GM18498 (cell line): ENCODE measurements at regions not wholly inside any gene's neighbourhood (a gene's known extent, or its start where the extent isn't known, plus 50 kb on each side); places are given as distances from the start of the nearest gene placed in this dataset.
A peak's percentile ranks its signal among the peaks of the same experiment; 100 is the strongest.
"Not testable (repeated sequence)": the region's sequence is repeated elsewhere in the genome, so short reads cannot be mapped to it uniquely, and the experiment has no call there.

Source experiments
- ATAC-seq: cut with Tn5 transposase; IDR thresholded peaks from one replicate; pipeline ENCODE4 v1.9.1; 2021; ENCODE audit warnings: mild to moderate bottlenecking, moderate library complexity; ENCODE audit not compliant: unreplicated experiment

DNA sequence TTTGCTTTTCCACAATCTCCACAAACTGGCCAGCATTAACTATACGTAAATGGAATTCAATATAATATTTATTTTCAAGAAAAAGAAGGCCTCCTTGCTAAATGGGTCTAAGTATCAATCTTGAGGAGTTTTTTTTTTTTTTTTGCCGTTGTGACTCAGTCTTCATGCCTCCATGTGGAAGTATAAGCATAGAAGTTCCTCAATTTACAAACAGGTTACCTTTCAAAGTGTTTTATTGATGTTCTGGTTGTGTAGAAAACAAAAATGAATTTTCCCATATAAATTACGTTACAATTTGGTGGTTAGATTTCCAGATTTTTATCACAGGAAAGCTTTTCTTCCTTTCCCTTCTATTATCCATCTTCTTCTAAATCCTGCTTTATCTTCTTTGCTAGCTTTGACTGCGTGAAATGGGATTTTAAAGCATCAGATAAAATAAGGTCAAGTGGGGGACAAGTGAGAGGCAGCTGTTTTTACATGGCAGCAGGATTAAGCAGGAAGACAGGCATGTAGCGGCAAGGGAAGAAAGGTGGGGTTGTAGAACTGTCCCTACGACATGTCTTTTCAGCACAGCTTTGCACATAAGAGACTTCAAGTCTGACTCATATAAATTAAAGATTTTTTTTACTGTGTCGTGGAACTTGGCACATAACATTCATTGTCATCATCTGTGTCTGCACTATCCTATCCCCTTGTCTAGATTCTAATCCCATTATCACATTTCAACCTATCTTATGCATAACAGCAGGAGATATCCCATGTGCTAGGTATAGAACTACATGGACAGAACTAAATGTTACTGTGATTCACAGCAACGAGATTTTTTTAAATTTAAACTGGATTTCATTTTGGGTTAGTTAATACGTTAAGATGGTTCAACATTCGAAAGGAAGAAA, 135.3 kb upstream of the FAM3C start:
- ATAC-seq, result no peak

DNA sequence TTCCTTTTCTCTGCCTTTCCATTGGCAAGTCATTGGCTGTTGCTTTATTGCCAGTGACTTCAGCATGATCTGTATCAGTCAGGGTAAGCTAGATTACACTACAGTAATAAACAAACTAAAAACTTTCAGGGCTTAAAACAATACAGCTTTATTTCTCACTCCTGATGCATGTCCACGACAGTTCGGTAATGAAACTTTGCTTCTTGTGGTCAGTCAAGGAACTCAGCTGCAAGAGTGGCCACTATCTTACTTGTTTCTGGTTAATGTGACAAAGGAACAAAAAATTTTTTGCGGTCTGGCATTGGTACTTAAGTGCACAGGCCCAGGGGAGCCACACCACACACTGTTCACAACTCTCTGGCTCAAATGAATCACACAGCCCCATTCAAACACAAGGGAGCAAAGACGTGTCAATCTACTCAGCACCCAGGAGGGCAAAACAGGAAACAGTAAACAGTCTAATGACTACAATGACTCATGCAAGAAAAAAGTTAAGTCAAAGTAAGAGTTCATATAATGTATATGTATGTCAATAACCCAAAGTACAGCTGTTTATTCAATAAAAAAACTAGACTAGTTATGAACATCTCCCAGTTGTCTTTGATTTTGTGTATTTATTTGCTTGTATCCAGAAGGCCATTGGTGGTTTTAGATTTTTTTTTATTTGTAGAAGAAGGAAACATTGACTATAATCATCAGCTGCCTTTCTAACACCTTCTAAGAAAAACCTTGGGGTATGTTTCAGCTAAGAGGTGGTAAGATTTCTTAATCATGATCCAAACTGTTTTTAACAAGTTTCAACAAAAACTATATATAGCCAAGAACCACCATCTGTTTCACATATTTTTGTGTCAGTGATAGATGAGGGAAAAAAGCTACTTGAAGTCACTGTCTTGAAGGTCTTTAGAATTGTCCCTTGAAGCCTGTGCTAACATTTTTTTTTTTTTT, 134.4 kb upstream of the FAM3C start:
- ATAC-seq, result peak; percentile 99

DNA sequence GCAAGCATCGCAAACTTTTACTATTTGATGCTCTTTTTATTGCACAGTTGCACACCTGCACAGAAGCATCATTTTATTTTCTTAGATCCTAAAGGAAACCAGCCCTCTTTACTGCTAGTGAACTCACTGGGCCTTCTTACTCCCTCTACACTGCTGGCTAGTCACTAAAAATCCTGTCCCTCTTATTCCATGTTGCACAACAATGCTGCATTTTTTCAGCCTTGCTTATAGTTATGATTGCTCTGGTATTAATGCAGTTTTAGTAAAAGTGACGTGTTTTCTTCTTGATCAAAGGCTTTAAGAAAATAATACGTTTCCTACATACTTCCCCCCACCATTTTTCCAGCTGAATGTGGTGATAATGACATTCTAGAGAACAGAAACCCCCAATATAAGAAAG, 132.9 kb upstream of the FAM3C start:
- ATAC-seq, result no peak

DNA sequence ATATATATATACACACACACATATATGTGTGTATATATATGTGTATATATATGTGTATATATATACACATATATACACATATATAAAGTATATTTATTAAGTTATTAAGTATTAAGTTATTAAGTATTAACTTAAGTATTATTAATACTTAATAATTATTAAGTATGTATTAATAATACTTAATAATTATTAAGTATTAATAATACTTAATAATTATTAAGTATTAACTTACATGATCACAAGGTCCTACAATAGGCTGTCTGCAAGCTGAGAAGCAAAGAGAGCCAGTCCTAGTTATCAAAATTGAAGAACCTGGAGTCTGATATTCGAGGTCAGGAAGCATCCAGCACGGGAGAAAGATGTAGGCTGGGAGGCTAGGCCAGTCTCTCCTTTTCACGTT, 130.1 kb upstream of the FAM3C start:
- ATAC-seq, result not testable (repeated sequence)

DNA sequence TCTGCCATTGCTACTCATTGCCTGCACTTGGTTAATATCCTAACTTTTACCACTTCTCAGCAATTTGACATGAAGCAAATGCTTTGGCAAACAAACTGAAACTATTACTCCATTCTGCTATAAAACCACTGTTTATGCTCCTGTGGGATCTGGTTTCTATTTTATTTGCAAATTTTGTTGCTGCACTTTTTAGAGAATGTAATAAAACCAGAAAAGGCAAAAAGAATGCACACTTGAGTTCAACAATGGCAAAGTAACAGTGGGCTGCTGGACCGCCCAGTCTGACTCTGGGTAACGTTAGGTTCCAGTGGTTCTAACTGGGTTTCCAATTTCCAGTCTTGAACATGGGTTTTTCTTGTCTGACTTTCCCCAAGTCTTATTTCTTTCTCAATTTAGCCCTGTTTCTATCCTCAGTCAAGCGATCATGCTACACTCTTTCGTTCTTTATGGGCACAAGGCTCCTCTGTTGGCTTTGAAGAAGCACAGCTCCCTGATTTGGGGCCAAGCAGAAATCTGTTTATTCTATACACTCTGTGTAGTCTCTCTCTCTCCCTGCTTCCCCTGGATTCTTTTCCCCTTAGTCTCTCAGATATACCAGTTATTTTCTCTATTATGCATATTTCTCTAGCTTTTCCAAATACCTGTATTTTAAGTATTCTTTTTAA, 129.2 kb upstream of the FAM3C start:
- no peak for ATAC-seq

DNA sequence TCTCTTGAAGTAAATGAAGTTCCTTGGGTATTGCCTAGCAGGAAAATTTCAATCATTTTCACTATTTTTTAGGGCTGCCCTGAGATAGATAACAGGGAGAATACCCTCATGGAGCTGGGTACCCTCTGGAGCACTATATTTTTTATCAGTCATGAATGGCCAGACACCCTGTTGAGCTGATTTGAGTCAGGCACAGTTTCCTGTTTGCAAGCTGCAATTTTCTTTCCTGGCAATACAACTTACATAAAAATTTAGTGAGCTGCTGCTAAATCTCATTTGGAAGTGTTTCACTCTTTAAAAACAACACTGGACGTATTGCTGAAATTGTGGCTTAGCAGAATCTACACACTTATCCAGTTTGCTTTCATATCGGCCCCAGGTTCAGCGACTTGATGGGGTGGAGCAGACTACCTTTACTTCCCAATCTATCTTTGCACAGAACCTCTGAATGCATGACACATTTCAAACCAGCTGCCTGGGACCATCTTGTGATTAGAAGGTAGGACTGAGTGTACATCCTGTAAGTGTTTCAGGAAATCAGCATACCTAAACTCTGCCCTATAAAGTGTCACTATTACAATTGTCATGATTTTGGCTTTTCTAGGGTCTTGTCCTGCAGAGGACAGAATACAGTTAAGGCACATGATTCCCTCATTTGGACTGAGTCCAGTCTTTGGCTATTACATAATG, 125.7 kb upstream of the FAM3C start:
- no peak for ATAC-seq

DNA sequence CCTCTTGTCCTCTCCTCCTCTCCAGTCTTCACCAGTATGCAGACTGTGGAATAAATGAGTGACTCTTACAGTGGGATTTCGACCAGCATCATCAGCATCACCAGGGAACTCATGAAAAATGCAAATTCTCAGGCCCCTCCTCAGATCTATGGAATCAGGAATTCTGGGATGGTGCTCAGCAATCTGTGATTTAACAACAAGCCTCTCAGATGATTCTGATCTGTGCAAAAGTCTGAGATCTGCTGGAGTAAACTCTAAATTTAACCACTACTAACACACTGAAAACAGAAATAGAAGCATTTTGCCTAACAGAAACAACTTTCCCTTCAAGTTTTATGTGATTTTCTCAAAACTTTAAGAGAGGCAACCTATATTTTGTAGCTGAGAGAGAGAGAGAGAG, 124.8 kb upstream of the FAM3C start:
- no peak for ATAC-seq

DNA sequence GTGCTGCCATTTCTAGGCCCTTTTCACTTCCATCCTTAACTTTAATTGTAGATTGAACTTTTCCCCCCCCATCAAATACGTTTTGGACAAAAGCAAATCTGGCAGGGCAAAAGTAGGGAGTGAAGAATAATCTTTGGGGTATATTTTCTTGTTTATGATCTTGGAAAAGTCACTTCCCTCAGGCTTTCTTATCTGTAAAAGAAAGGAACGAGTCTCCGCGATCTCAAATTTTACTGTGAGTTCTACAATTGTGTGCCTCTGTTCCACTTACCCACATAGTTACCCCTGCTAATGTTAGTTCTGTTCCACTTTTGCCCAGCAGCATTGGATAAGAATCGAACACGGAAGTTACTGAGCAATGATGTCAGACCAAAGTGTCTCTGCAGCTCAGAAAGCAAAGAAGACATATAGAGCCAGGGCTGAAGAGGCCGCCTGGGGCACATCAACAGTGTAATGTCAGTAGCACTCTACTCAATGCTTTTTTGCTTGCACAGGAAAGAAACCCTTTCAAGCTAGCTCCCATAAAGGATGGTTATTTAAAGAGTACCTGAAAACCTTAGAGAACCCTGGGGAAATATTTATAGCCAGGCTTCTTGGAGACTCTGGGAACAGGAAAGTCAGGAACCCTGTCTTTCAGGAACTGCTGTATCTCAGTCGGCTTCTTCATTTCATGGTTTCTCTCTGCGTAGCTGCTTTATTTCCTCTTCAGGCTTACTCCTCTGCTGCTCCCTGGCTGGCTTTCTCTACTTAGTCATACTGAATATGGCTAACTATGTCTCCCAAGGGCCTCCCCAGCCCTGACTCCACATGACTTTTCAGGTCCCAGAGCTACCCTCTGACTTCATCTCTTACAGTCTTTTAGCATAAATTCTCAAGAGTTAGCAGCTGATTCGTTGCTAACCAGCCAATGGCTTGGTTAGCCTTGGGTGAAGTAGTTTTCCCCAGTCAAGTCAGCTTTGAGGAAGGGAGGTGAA, 123.7 kb upstream of the FAM3C start:
- ATAC-seq, result peak; percentile 85

DNA sequence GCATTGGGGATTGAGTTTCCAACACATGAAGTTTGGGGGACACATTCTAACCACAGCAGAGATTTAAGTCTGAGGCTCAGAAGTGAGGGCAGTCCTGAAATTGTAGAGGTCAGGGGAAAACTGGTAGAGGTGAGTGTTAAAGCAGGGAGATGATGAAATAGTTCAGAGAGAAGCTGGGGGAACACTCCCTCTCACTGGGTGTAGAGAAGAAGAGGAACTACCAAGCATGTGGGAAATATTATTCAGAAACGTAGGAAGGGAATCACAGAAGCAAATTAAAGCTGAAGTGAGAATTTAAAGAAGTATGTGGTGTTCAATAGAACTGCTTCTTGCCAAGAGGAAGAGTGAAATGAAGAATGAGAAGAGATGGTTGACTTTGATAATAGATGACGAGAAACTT, 121.5 kb upstream of the FAM3C start:
- no peak for ATAC-seq

DNA sequence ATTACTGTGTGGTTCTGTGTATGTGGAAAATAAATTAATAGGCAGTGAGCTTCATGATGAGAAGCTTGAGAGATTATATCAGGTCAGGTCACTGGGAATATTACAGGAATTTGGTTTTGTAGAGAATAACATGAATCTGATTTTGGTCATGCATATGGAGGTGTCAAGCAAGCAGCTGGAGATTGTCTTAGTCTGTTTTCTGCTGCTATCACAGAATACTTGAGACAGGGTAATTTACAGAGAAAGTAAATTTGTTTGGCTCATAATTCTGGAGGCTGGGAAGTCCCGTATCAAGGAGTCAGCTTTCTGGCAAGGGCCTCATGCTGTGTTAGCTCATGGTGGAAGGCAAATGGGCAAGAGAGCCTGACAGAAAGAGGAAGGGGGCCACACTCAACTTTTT, 120.7 kb upstream of the FAM3C start:
- ATAC-seq, result no peak

DNA sequence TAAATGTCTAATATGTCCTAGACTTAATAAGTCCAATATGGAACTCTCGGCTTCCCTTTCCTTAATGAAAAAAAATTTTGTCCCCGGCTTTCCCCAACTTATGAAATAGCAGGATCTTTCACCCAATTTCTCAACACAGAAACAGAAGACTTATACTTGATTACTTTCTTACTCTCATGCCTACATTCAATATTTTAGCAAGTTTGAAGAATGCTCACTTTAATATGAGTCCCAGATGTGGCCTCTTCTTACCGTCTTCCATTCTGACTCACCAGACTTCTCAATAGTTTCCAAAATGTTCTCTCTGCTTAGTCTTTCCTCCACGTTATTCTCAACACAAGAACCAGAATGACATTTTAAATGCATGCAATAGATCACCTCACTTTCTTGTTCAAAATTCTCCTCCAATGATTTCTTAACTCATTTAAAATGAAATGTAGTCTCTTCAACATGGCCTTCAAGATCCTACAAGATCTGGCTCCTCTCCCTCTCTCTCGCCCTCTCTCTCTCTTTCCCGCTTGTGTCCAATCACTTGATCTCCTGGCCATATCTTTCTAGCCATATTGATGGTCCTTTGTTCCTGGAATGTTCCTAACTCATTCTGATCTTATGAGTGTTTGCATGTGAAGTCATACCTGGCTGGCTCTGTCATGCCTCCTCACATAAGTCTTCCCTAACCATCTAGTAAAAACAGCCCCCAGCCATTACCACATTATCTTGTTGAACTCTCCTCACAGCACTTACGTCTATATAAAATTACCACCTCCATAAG, 119.7 kb upstream of the FAM3C start:
- no peak for ATAC-seq

DNA sequence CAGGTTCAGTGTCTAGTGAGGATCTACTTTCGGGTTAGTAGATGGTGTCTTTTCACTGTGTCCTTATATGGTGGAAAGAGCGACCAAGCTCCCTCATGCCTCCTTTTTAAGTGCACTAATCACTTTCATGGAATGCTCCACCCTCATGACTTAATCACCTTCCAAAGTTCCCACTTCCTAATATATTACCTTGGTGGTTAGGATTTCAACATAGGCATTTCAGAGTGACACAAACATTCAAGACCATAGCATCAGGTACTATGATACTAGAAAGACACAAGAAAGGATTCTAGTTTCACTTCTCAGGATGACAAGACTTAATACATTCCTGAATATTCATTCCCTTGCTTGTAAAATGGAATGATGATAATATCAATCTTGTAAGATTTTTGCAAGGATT, 119.1 kb upstream of the FAM3C start:
- no peak for ATAC-seq

DNA sequence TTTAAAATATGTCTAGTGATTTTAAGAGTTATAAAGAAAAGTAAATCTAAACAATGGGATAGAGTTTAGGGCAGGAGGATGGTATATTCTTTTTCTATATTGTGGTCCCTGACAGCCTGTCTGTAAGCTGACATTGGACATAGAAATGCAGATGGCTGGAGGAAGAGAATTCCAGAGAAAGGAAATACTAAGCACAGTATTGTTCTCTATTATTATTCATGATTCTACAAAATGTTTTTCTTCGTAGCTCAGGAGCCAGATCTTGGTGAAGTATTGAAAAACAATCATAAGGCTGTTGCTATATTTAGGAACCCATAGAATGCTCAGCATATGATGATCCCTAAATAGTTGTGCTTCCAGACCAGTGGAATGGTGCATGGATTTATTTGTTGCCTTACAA, 117.0 kb upstream of the FAM3C start:
- ATAC-seq, result no peak

DNA sequence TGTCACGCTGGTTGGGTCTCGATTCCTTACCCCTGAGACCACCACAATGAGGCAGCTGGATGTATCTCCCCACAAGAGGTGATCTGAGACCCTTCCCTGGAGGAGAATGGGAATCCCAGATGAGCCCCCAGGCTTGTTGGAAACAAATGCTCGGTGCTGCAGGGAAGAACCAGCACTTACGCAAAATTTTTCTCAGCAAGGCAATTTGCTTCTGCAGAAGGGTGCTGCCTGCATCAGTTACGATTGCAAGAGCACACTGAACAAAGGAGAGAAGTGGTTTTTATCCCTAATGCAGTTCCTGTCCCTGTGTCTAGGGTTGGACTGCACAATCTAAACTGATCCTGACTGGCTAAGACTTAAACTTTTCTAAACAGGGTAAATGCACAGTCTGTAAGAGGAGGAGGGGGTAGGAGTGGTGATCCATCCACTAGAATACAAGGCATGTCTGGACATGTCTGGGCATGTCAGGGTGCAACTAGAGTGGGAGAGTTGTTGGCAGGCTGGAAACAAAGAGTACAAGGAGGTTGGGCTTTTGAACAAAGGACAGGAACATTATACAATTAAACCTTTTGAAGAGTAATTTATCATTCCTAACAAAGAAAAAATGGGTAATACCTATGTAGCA, 114.9 kb upstream of the FAM3C start:
- no peak for ATAC-seq

DNA sequence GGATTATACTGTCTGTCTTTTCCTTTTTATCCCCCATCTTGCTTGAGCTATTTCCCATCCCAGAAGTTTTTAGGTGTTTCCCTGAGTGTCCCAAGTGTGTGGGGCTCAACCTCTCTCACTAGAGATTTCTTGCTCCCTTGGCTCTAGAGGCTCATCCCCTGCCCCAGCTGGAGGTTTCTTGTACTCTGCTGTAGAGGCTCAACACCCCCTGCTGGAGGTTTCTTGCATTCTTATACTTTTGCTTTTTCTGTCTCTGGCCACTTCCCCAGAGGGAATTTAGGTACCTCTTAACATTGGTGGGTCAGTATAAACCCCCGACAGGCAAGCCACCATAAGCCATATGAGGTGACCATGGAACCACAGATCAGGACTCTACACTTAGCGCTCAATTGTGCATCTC, 114.2 kb upstream of the FAM3C start:
- no peak for ATAC-seq

DNA sequence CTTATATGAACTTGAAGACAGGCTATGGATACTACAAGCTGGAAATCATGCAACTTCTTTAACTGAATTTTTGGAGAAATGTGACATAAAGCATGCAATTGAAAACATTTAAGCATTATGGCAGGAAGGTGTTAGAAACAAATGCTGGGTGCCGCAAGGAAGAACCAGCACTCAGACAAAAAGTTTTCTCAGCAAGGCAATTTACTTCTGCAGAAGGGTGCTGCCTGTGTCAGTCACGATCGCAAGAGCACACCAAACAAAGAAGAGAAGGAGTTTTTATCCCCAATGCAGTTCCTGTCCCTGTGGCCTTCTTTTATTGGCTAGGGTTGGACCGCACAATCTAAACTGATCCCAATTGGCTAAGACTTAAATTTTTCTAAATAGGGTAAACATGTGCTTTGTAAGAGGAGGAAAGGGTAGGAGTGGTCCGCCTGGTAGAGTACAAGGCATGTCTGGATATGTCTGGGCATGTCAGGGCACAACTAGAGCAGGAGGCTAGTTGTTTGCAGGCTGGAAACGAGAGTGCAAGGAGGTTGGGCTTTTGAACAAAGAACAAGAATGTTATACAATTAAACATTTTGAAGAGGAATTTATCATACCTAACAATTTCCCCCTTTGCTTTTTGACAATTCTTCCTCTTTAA, 109.6 kb upstream of the FAM3C start:
- ATAC-seq, result no peak

DNA sequence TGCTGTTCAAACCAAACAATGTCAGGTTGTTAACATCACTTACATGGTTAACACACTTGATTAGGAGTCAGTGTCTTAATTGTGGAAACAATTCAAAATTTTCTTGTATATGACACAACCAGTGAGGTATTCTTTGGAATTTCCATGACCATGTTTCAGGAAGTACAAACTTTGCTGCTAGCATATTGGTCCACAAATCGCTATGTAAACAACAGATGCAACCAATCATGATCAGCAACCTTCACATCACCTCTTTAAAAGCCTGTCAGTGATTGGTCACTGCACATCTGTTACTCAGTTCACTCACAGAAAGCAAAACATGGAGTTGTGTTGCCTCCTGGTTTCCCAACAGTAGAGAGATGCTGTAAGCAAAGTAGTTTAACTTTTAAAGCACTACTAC, 108.9 kb upstream of the FAM3C start:
- ATAC-seq, result no peak

DNA sequence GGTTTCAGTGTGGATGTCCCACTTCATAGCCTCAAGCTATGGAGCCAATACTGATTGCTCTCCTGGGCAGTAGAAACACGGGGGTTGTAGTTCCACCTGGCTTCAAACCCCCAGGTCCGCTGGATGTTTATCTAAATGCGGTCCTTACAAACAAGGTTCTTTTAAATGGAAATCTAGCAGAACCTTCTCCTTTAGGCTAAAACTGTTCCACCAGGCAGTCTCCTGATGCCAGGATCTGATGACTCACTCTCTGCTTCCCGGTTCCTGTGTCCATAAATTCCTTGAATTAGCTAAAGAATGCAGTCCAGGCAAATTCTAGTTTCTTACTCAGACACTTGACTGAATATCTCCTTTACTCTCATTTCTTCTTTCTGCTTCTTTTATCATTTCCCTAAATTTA, 108.4 kb upstream of the FAM3C start:
- no peak for ATAC-seq
